ENCODE measurements at regions not wholly inside any gene's neighbourhood (a gene's known extent, or its start where the extent isn't known, plus 50 kb on each side); places are given as distances from the start of the nearest gene placed in this dataset.

- no peaks in the 10 kb centered on the region for H3K36me3 ChIP-seq (ENCODE audit: control insufficient read depth in 2 of 2, insufficient read depth in 1 of 2, low read length in 2 of 2)
- no peak overlapping the region for H3K4me3 ChIP-seq (ENCODE audit: low read depth, low read length)
- ChIA-PET POLR2A (no interaction called here), CTCF (no interaction called here)
- H3K27ac ChIP-seq (ENCODE audit: extremely low read depth, low read depth, low read length): no peak overlapping the region
- no peaks in the 10 kb centered on the region for H3K9me3 ChIP-seq (ENCODE audit: control insufficient read depth, insufficient read depth, low read depth, low read length)
- TF ChIP-seq EGR2 (tag by site-specific recombination; IDR thresholded peaks at IDR 0.05; ENCODE audit: low read depth) (no peak), SP7 (tag by site-specific recombination; IDR thresholded peaks at IDR 0.05) (no peak), RBAK (tag by site-specific recombination; IDR thresholded peaks at IDR 0.05) (no peak), HOXA7 (CRISPR knock-in tag; IDR thresholded peaks at IDR 0.05; ENCODE audit: borderline replicate concordance) (no peak), ZFP69B (tag by site-specific recombination; IDR thresholded peaks at IDR 0.05) (no peak), ZNF23 (tag by site-specific recombination; IDR thresholded peaks at IDR 0.05; ENCODE audit: borderline replicate concordance) (no peak), ZNF670 (tag by site-specific recombination; IDR thresholded peaks at IDR 0.05; ENCODE audit: low read depth) (no peak), ZNF37A (tag by site-specific recombination; IDR thresholded peaks at IDR 0.05) (no peak), ZNF830 (tag by site-specific recombination; IDR thresholded peaks at IDR 0.05; ENCODE audit: low read depth) (no peak), INSM2 (tag by site-specific recombination; IDR thresholded peaks at IDR 0.05) (no peak), ZNF324 (tag by site-specific recombination; IDR thresholded peaks at IDR 0.05) (no peak)
- TF ChIP-seq, protein P1, sequence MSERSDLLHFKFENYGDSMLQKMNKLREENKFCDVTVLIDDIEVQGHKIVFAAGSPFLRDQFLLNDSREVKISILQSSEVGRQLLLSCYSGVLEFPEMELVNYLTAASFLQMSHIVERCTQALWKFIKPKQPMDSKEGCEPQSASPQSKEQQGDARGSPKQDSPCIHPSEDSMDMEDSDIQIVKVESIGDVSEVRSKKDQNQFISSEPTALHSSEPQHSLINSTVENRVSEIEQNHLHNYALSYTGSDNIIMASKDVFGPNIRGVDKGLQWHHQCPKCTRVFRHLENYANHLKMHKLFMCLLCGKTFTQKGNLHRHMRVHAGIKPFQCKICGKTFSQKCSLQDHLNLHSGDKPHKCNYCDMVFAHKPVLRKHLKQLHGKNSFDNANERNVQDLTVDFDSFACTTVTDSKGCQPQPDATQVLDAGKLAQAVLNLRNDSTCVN (tag by site-specific recombination; optimal IDR thresholded peaks at IDR 0.05): no peak
- TF ChIP-seq, protein P2, sequence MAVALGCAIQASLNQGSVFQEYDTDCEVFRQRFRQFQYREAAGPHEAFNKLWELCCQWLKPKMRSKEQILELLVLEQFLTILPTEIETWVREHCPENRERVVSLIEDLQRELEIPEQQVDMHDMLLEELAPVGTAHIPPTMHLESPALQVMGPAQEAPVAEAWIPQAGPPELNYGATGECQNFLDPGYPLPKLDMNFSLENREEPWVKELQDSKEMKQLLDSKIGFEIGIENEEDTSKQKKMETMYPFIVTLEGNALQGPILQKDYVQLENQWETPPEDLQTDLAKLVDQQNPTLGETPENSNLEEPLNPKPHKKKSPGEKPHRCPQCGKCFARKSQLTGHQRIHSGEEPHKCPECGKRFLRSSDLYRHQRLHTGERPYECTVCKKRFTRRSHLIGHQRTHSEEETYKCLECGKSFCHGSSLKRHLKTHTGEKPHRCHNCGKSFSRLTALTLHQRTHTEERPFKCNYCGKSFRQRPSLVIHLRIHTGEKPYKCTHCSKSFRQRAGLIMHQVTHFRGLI (tag by site-specific recombination; IDR thresholded peaks at IDR 0.05): no peak
- TF ChIP-seq, protein P3, sequence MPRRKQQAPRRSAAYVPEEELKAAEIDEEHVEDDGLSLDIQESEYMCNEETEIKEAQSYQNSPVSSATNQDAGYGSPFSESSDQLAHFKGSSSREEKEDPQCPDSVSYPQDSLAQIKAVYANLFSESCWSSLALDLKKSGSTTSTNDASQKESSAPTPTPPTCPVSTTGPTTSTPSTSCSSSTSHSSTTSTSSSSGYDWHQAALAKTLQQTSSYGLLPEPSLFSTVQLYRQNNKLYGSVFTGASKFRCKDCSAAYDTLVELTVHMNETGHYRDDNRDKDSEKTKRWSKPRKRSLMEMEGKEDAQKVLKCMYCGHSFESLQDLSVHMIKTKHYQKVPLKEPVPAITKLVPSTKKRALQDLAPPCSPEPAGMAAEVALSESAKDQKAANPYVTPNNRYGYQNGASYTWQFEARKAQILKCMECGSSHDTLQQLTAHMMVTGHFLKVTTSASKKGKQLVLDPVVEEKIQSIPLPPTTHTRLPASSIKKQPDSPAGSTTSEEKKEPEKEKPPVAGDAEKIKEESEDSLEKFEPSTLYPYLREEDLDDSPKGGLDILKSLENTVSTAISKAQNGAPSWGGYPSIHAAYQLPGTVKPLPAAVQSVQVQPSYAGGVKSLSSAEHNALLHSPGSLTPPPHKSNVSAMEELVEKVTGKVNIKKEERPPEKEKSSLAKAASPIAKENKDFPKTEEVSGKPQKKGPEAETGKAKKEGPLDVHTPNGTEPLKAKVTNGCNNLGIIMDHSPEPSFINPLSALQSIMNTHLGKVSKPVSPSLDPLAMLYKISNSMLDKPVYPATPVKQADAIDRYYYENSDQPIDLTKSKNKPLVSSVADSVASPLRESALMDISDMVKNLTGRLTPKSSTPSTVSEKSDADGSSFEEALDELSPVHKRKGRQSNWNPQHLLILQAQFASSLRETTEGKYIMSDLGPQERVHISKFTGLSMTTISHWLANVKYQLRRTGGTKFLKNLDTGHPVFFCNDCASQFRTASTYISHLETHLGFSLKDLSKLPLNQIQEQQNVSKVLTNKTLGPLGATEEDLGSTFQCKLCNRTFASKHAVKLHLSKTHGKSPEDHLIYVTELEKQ (tag by site-specific recombination; IDR thresholded peaks at IDR 0.05; ENCODE audit: borderline replicate concordance): no peak
- TF ChIP-seq, protein P4, sequence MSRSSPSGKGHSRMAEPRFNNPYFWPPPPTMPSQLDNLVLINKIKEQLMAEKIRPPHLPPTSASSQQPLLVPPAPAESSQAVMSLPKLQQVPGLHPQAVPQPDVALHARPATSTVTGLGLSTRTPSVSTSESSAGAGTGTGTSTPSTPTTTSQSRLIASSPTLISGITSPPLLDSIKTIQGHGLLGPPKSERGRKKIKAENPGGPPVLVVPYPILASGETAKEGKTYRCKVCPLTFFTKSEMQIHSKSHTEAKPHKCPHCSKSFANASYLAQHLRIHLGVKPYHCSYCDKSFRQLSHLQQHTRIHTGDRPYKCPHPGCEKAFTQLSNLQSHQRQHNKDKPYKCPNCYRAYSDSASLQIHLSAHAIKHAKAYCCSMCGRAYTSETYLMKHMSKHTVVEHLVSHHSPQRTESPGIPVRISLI (tag by site-specific recombination; IDR thresholded peaks at IDR 0.05): no peak
- no peaks in the 10 kb centered on the region for H3K4me1 ChIP-seq (ENCODE audit: control insufficient read depth, insufficient read depth, low read length)
These were observed 111.2 kb upstream of the TMEM47 start for GRCh38 chrX:34768290-34768689.

DNA sequence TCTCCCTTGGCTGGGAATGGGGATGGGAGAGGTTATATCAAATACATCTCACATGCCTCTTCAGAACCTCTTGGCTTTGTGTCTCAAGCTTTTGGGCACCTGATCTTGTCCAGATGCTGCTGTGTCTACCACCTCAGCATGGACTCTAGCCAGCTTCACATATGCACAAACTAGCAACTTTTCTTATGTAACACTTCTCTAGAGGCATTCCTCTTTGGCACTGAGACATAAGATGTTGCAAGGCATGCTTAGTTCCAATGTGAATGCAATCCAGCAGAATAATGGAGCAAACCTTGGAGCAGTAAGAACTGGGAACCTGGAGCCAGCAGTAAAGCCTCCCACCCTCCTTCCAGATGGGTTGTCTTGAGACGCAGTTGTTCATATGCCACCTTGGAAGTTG lies 113.4 kb upstream of the TMEM47 start:
- Histone ChIP-seq H3K9me3 (ENCODE audit: control insufficient read depth, insufficient read depth, low read depth, low read length) (no peaks in the 10 kb centered on the region), H3K4me1 (ENCODE audit: control insufficient read depth, insufficient read depth, low read length) (no peaks in the 10 kb centered on the region), H3K4me3 (ENCODE audit: low read depth, low read length) (no peak overlapping the region), H3K27ac (ENCODE audit: extremely low read depth, low read depth, low read length) (no peak overlapping the region), H3K36me3 (ENCODE audit: control insufficient read depth in 2 of 2, insufficient read depth in 1 of 2, low read length in 2 of 2) (no peaks in the 10 kb centered on the region)
- ChIA-PET POLR2A (no interaction called here), CTCF (no interaction called here)
- TF ChIP-seq, protein P5, sequence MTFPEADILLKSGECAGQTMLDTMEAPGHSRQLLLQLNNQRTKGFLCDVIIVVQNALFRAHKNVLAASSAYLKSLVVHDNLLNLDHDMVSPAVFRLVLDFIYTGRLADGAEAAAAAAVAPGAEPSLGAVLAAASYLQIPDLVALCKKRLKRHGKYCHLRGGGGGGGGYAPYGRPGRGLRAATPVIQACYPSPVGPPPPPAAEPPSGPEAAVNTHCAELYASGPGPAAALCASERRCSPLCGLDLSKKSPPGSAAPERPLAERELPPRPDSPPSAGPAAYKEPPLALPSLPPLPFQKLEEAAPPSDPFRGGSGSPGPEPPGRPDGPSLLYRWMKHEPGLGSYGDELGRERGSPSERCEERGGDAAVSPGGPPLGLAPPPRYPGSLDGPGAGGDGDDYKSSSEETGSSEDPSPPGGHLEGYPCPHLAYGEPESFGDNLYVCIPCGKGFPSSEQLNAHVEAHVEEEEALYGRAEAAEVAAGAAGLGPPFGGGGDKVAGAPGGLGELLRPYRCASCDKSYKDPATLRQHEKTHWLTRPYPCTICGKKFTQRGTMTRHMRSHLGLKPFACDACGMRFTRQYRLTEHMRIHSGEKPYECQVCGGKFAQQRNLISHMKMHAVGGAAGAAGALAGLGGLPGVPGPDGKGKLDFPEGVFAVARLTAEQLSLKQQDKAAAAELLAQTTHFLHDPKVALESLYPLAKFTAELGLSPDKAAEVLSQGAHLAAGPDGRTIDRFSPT (tag by site-specific recombination; IDR thresholded peaks at IDR 0.05): no peak
- TF ChIP-seq ZNF148 (tag by site-specific recombination; IDR thresholded peaks at IDR 0.05; ENCODE audit: borderline replicate concordance) (no peak), ZNF366 (tag by site-specific recombination; conservative IDR thresholded peaks at IDR 0.05) (no peak), RBAK (tag by site-specific recombination; IDR thresholded peaks at IDR 0.05) (no peak), ZNF138 (tag by site-specific recombination; IDR thresholded peaks at IDR 0.05; ENCODE audit: borderline replicate concordance) (no peak), ZNF777 (tag by site-specific recombination; IDR thresholded peaks at IDR 0.05; ENCODE audit: borderline replicate concordance) (no peak), HOXA7 (CRISPR knock-in tag; IDR thresholded peaks at IDR 0.05; ENCODE audit: borderline replicate concordance) (no peak)
